Astrocyte of the cerebellum (primary cell): ENCODE measurements at regions not wholly inside any gene's neighbourhood (a gene's known extent, or its start where the extent isn't known, plus 50 kb on each side); places are given as distances from the start of the nearest gene placed in this dataset.
"Not testable (repeated sequence)": the region's sequence is repeated elsewhere in the genome, so short reads cannot be mapped to it uniquely, and the experiment has no call there.

ENCODE experiments used
- DNase-seq: peaks from one replicate; pipeline ENCODE4 v3.0.0-alpha.2; 2011; ENCODE audit warnings: low read depth
- H3K4me3 ChIP-seq: 2 replicates; pipeline ENCODE4 v1.5.1; 2011; ENCODE audit warnings: mild to moderate bottlenecking, low read depth, low read length, moderate library complexity
- in situ Hi-C: cut with HindIII; loops from 2 replicates; pipeline ENCODE4 v1.10.0; 2017; ENCODE audit warnings: low sequenced_read_pairs
- TF ChIP-seq, protein P1 (sequence below): IDR thresholded peaks from 2 replicates; pipeline ENCODE4 v1.5.1; 2012; ENCODE audit warnings: low read length, low read depth, moderate library complexity, mild to moderate bottlenecking; ENCODE audit errors: missing control alignments

DNA sequence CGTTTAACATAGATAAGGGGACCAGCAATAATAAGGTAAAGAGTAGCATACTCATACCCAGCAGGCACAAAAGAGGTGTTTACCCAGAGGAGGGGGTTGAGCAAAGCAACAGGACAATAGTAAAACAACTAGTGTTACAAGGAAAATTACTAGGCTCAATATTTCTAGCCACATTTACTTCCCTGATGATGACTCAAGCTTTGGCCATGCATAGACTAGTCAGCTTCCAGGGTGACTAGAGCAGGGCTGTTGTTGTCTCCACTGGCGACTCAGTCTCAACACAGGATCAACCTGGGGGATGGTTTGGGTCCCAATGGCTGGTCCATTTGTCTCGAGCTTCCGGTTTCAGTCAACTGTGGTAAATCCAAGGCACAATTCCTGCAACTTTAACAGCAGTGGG is 217.7 kb upstream of the KCND2 start:
- H3K4me3 ChIP-seq: no peak overlapping the region
- DNase-seq: no peak
- TF ChIP-seq, protein P1, sequence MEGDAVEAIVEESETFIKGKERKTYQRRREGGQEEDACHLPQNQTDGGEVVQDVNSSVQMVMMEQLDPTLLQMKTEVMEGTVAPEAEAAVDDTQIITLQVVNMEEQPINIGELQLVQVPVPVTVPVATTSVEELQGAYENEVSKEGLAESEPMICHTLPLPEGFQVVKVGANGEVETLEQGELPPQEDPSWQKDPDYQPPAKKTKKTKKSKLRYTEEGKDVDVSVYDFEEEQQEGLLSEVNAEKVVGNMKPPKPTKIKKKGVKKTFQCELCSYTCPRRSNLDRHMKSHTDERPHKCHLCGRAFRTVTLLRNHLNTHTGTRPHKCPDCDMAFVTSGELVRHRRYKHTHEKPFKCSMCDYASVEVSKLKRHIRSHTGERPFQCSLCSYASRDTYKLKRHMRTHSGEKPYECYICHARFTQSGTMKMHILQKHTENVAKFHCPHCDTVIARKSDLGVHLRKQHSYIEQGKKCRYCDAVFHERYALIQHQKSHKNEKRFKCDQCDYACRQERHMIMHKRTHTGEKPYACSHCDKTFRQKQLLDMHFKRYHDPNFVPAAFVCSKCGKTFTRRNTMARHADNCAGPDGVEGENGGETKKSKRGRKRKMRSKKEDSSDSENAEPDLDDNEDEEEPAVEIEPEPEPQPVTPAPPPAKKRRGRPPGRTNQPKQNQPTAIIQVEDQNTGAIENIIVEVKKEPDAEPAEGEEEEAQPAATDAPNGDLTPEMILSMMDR: no peak
- in situ Hi-C loops: no loop called here

- in situ Hi-C loops: no loop called here
- DNase-seq: no peak
- TF ChIP-seq, protein P1: no peak
- H3K4me3 ChIP-seq: no peak overlapping the region
Measured at GRCh38 chr7:120056227-120056626, 216.7 kb upstream of the KCND2 start.

DNA sequence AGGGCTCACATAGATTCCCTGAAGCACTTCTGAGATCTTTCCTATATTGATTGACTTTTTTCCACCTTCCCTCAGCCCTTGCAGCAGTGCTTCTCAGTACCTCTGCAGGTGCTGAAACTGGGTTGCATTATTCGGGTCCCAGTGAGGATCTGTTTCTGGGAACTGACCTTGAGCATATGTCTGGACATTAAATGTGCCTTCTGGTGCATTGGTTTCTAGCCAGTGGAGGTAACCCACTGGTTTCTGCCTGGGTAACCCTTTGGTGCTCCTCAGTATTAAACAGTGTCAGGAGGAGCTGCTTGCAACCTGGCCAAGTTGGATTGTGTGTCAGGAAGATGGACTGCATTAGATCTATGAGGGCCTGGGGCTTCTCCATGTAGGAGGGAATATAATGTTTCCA is 213.3 kb upstream of the KCND2 start:
- in situ Hi-C loops: no loop called here
- no peak for DNase-seq
- TF ChIP-seq, protein P1: no peak
- no peak overlapping the region for H3K4me3 ChIP-seq

GRCh38 chr7:120060281-120060680 is 212.7 kb upstream of the KCND2 start:
- DNase-seq: no peak
- in situ Hi-C loops: no loop called here

GRCh38 chr7:120060875-120061274 is 212.1 kb upstream of the KCND2 start:
- in situ Hi-C loops: no loop called here

More at GRCh38 chr7:120060281-120060680, 212.7 kb upstream of the KCND2 start:
- TF ChIP-seq, protein P1: no peak
- H3K4me3 ChIP-seq: no peak overlapping the region

GRCh38 chr7:120064565-120064964 is 208.4 kb upstream of the KCND2 start:
- no peak overlapping the region for H3K4me3 ChIP-seq
- in situ Hi-C loops: no loop called here
- DNase-seq: no peak
- TF ChIP-seq, protein P1: no peak

More at GRCh38 chr7:120060875-120061274, 212.1 kb upstream of the KCND2 start:
- TF ChIP-seq, protein P1: no peak
- DNase-seq: no peak
- no peak overlapping the region for H3K4me3 ChIP-seq

GRCh38 chr7:120066898-120067297 is 206.1 kb upstream of the KCND2 start:
- in situ Hi-C loops, DNase-seq, H3K4me3 ChIP-seq: not testable (repeated sequence)
